Keratinocyte (primary cell): ENCODE measurements at regions not wholly inside any gene's neighbourhood (a gene's known extent, or its start where the extent isn't known, plus 50 kb on each side); places are given as distances from the start of the nearest gene placed in this dataset.

Experiments
- CTCF ChIP-seq, 3 experiments: IDR thresholded peaks in 1 of 3; conservative IDR thresholded peaks in 1 of 3; optimal IDR thresholded peaks in 1 of 3; 2 replicates in 2 of 3; 3 replicates in 1 of 3; pipeline versions ENCODE3 to v1.5.1; 2011; ENCODE audit warnings: low read length in 3 of 3, mild to moderate bottlenecking in 3 of 3, moderate library complexity in 2 of 3, control low read depth in 1 of 3, inconsistent platforms in 1 of 3; ENCODE audit not compliant: insufficient read depth in 2 of 3; ENCODE audit errors: extremely low read depth in 1 of 3
- EZH2 ChIP-seq: IDR thresholded peaks from one replicate; pipeline ENCODE4 v1.6.1; 2012; ENCODE audit warnings: inconsistent platforms, mild to moderate bottlenecking, low read length, moderate library complexity

- TF ChIP-seq EZH2 (no peak), CTCF (optimal IDR thresholded peaks at IDR 0.05 in 1 of 3, IDR thresholded peaks at IDR 0.05 in 1 of 3, conservative IDR thresholded peaks at IDR 0.05 in 1 of 3; ENCODE audit: extremely low read depth in 1 of 3, insufficient read depth in 2 of 3, low read length in 3 of 3) (no peak)
Observed at GRCh38 chr6:127013865-127014264, 104.6 kb upstream of the RSPO3 start.
